ENCODE measurements at regions not wholly inside any gene's neighbourhood (a gene's known extent, or its start where the extent isn't known, plus 50 kb on each side); places are given as distances from the start of the nearest gene placed in this dataset.
"Not testable (repeated sequence)": the region's sequence is repeated elsewhere in the genome, so short reads cannot be mapped to it uniquely, and the experiment has no call there.

- DNase-seq: peak in 50 of 51 donors; percentile 37 to 91 (median 77)
Measured at GRCh38 chr20:25865715-25866656, 169.3 kb upstream of the ZNF337 start.

GRCh38 chr20:25864963-25865714 is 168.5 kb upstream of the ZNF337 start:
- DNase-seq: not testable (repeated sequence)

- no peak for DNase-seq
Measured at GRCh38 chr20:25864326-25864962, 167.8 kb upstream of the ZNF337 start.

GRCh38 chr20:25863536-25864325 is 167.1 kb upstream of the ZNF337 start:
- DNase-seq: peak in 8 of 51 donors; percentile 49 to 67 (median 59)

GRCh38 chr20:25862967-25863530 is 166.4 kb upstream of the ZNF337 start:
- peak; percentile 52 to 97 (median 90) for DNase-seq

- DNase-seq: no peak
Measured at GRCh38 chr20:25860531-25861150, 164.0 kb upstream of the ZNF337 start.

- peak in 50 of 51 donors; percentile 49 to 97 (median 84) for DNase-seq
Measured at GRCh38 chr20:25859649-25860530, 163.2 kb upstream of the ZNF337 start.

GRCh38 chr20:25858495-25859425 is 162.1 kb upstream of the ZNF337 start:
- no peak for DNase-seq

GRCh38 chr20:25857091-25857788 is 160.6 kb upstream of the ZNF337 start:
- DNase-seq: not testable (repeated sequence)

- DNase-seq: no peak
Measured at GRCh38 chr20:25856256-25856884, 159.7 kb upstream of the ZNF337 start.

- DNase-seq: not testable (repeated sequence)
Measured at GRCh38 chr20:25855451-25856156, 159.0 kb upstream of the ZNF337 start.

GRCh38 chr20:25854666-25855065 is 158.0 kb upstream of the ZNF337 start:
- DNase-seq: not testable (repeated sequence)

GRCh38 chr20:25853718-25854388 is 157.2 kb upstream of the ZNF337 start:
- peak in 48 of 51 donors; percentile 15 to 90 (median 70) for DNase-seq

- not testable (repeated sequence) for DNase-seq
Measured at GRCh38 chr20:25852968-25853717, 156.5 kb upstream of the ZNF337 start.

GRCh38 chr20:25850133-25850532 is 153.5 kb upstream of the ZNF337 start:
- DNase-seq: not testable (repeated sequence)

Data from hypothalamus (tissue), 51 donors.